Upper lobe of right lung (tissue), 1 donor: ENCODE measurements at regions not wholly inside any gene's neighbourhood (a gene's known extent, or its start where the extent isn't known, plus 50 kb on each side); places are given as distances from the start of the nearest gene placed in this dataset.
A peak's percentile ranks its signal among the peaks of the same experiment; 100 is the strongest.
"Not testable (repeated sequence)": the region's sequence is repeated elsewhere in the genome, so short reads cannot be mapped to it uniquely, and the experiment has no call there.

Experiments used
- ATAC-seq: fragments of 200-7000 bp; cut with Tn5 transposase; one replicate; pipeline ENCODE4 v1.9.1; 2020; ENCODE audit warnings: mild to moderate bottlenecking, moderate library complexity
- DNase-seq: peaks from one replicate; pipeline ENCODE4 v3.0.0-alpha.2; 2020
- H3K27ac ChIP-seq: fragments of 200-600 bp; one replicate; pipeline ENCODE4 v1.8.0; 2022
- H3K27me3 ChIP-seq: fragments of 200-600 bp; one replicate; pipeline ENCODE4 v1.8.0; 2022; ENCODE audit warnings: mild to moderate bottlenecking
- H3K36me3 ChIP-seq: fragments of 200-600 bp; one replicate; pipeline ENCODE4 v1.8.0; 2022
- H3K4me1 ChIP-seq: fragments of 200-600 bp; one replicate; pipeline ENCODE4 v1.8.0; 2022
- H3K4me3 ChIP-seq: fragments of 200-600 bp; one replicate; pipeline ENCODE4 v1.8.0; 2022; ENCODE audit warnings: mild to moderate bottlenecking
- H3K9me3 ChIP-seq: fragments of 200-600 bp; one replicate; pipeline ENCODE4 v1.8.0; 2022
- intact Hi-C: fragments of 100-400 bp; cut with DNase I; formaldehyde crosslinking; loops from one replicate; pipeline ENCODE4 v1.11.0; 2022
- TF ChIP-seq, protein P1 (sequence below): fragments of 200-600 bp; IDR thresholded peaks from one replicate; pipeline ENCODE4 v1.8.0; 2022; ENCODE audit warnings: antibody characterized with exemption
- donor health status: DM: no; HTN: yes; CAD: no; lungs with severe emphysema.

GRCh38 chr2:173520918-173521317 is 166.2 kb downstream of the CDCA7 start:
- intact Hi-C loops, result no loop called here
- no peak for ATAC-seq
- peaks cover 8% of the 10 kb centered on the region for H3K9me3 ChIP-seq

DNA sequence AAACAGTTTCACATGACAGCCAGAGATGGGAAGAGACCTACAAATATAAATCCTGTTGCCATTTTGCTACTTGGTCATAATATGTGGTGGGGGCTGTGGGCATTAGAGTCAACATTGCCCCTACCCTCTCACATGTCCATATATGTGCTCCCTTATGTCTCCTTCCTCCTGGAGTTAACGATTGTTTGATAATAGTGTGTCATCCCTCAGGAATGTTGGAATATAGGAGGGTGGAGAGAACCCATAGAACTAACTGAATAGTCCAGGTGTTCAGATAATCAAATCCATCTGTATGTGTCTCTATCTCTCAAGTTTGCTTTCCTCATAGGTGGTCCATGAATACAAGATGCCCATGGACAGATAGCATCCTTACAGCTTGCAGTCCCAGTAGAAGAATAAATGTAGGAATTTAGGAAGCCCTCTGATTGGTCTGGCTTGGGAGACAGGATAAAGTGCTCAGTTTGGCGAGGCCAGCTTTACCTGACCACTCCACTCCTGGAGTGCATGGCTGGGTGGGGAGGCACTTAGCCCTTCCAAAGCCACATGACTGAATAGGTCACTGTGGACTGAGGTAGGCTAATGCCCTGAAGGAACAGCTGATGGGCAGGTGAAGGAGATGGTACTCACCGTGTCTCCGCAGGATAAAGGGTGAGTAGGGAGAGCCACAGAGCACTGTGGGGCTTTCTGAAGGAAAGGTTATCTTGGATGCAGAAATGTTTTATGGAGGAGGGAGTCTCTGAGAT is 166.9 kb downstream of the CDCA7 start:
- no peak for ATAC-seq
- peaks cover 8% of the 10 kb centered on the region for H3K9me3 ChIP-seq

More at GRCh38 chr2:173520918-173521317, 166.2 kb downstream of the CDCA7 start:
- Histone ChIP-seq H3K27ac (no peak overlapping the region), H3K36me3 (no peaks in the 10 kb centered on the region), H3K27me3 (no peaks in the 10 kb centered on the region), H3K4me3 (no peak overlapping the region), H3K4me1 (no peaks in the 10 kb centered on the region)
- DNase-seq, result no peak
- TF ChIP-seq, protein P1, sequence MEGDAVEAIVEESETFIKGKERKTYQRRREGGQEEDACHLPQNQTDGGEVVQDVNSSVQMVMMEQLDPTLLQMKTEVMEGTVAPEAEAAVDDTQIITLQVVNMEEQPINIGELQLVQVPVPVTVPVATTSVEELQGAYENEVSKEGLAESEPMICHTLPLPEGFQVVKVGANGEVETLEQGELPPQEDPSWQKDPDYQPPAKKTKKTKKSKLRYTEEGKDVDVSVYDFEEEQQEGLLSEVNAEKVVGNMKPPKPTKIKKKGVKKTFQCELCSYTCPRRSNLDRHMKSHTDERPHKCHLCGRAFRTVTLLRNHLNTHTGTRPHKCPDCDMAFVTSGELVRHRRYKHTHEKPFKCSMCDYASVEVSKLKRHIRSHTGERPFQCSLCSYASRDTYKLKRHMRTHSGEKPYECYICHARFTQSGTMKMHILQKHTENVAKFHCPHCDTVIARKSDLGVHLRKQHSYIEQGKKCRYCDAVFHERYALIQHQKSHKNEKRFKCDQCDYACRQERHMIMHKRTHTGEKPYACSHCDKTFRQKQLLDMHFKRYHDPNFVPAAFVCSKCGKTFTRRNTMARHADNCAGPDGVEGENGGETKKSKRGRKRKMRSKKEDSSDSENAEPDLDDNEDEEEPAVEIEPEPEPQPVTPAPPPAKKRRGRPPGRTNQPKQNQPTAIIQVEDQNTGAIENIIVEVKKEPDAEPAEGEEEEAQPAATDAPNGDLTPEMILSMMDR, result no peak

DNA sequence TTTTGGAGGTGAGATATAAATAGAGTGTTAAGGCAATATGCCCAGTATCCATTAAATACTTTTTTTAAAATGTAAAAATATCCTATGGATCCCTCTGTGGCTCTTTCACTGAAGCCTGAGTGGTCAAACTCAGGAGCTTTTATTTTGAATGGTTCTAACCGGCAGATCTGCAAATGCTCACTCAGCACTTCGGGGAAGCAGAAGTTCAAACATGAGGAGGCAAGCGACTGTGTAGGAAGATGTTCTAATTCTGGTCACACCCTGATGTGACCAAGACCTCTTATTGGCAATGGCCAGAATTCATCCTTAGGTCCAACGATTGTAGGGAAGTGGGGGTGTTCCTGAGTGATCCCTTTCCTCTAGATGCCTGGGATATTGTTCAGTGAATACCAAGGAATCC is 168.8 kb downstream of the CDCA7 start:
- DNase-seq, result no peak
- no peak overlapping the region for H3K4me3 ChIP-seq
- TF ChIP-seq, protein P1, result no peak
- no peaks in the 10 kb centered on the region for H3K27me3 ChIP-seq
- intact Hi-C loops, result no loop called here
- no peak overlapping the region for H3K27ac ChIP-seq
- H3K36me3 ChIP-seq, result no peaks in the 10 kb centered on the region
- H3K4me1 ChIP-seq, result no peaks in the 10 kb centered on the region
- H3K9me3 ChIP-seq, result peaks cover 3% of the 10 kb centered on the region
- peak; percentile 85 for ATAC-seq

More for the DNA sequence above, 166.9 kb downstream of the CDCA7 start:
- H3K36me3 ChIP-seq, result no peaks in the 10 kb centered on the region
- H3K4me1 ChIP-seq, result no peaks in the 10 kb centered on the region
- no peak overlapping the region for H3K27ac ChIP-seq
- no peaks in the 10 kb centered on the region for H3K27me3 ChIP-seq
- H3K4me3 ChIP-seq, result no peak overlapping the region
- TF ChIP-seq, protein P1, result no peak
- intact Hi-C loops, result no loop called here
- no peak for DNase-seq

DNA sequence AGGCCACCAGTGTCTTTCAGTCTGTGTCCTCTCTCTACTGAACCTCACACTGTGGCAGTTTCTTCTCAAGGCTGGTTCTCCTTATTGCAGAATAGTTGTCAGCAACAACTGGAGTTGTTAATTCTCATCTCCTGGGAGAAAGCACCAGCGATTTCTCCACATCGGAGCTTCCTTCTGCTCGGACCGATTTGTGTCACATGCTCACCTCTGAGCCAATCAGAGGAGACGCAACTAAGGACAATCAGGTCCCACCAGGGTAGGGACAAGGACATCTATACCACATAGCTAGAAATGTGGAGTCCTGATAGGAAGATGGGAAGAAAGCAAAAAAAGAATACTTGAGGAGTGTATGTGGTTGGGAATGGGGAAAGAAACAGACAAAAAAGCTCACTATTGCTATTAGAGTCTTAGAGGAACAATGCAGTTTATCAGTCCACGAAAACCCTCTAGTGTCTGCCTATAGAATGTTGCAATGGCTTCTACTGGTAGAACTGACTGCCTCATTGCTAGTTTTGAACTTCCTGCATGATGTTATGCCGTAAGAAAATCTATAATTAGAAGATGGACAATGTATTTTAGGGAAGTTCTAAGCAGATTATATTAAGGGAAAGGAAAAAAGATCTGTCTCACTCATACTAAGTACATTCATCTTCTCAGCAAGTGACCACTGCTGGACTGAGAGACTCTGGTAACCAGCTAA is 169.7 kb downstream of the CDCA7 start:
- peak; percentile 71 for ATAC-seq
- Histone ChIP-seq H3K9me3 (no peaks in the 10 kb centered on the region), H3K27ac (no peak overlapping the region), H3K27me3 (no peaks in the 10 kb centered on the region), H3K4me1 (no peaks in the 10 kb centered on the region), H3K4me3 (no peak overlapping the region), H3K36me3 (no peaks in the 10 kb centered on the region)
- no peak for DNase-seq
- intact Hi-C loops, result no loop called here
- TF ChIP-seq, protein P1, result no peak

DNA sequence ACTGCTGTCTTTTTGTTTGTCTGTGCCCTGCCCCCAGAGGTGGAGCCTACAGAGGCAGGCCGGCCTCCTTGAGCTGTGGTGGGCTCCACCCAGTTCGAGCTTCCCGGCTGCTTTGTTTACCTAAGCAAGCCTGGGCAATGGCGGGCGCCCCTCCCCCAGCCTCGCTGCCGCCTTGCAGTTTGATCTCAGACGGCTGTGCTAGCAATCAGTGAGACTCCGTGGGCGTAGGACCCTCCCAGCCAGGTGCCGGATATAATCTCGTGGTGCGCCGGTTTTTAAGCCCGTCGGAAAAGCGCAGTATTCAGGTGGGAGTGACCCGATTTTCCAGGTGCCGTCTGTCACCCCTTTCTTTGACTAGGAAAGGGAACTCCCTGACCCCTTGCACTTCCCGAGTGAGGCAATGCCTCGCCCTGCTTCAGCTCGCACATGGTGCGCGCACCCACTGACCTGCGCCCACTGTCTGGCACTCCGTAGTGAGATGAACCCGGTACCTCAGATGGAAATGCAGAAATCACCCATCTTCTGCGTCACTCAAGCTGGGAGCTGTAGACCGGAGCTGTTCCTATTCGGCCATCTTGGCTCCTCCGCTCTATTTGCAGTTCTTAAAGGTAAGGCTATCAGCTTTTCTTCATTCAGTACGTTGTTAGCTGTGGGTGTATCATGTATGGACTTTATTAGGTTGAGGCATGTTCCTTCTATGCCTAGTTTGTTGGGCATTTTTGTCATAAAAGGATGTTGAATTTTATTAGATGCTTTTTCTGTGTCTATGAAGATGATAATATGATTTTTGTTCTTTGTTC is 178.3 kb downstream of the CDCA7 start:
- H3K36me3 ChIP-seq, H3K4me1 ChIP-seq, intact Hi-C loops, H3K9me3 ChIP-seq, DNase-seq, H3K27ac ChIP-seq, H3K4me3 ChIP-seq, H3K27me3 ChIP-seq, ATAC-seq: not testable (repeated sequence)

DNA sequence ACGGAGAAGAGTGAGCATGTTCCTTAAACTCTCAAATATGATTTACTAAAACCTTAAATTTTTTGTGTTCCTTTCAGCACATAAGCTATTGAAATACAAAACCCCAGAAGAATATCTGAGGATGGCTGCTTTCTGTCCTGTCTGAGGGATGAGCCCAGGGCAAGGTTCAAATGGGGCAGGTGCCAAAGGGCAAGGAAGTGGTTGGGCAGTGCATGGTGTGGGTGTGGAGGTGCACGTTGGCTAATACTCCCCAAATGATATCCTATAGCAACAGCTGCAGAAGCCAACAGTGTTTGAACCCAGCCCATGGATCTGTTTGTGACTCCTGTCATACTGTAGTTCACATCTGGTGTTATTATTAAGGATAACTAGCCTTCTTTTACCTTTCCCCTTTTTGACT is 183.0 kb downstream of the CDCA7 start:
- H3K27me3 ChIP-seq, result no peaks in the 10 kb centered on the region
- no peaks in the 10 kb centered on the region for H3K4me1 ChIP-seq
- no peaks in the 10 kb centered on the region for H3K9me3 ChIP-seq
- ATAC-seq (no peak), DNase-seq (no peak)
- intact Hi-C loops, result no loop called here
- H3K27ac ChIP-seq, result no peak overlapping the region
- no peak overlapping the region for H3K4me3 ChIP-seq
- no peaks in the 10 kb centered on the region for H3K36me3 ChIP-seq
- TF ChIP-seq, protein P1, result no peak
